AG04450 (cell line): ENCODE measurements at regions not wholly inside any gene's neighbourhood (a gene's known extent, or its start where the extent isn't known, plus 50 kb on each side); places are given as distances from the start of the nearest gene placed in this dataset.

Source experiments
- CTCF ChIA-PET: fragments of 300-600, 350-600 bp; formaldehyde crosslinking; extraction: SDS; loops from one replicate; lab custom pipeline; 2022; ENCODE audit warnings: antibody characterized with exemption, inconsistent platforms; lab: Charles Lee
- POLR2A ChIA-PET: fragments of 350-600 bp; formaldehyde crosslinking; extraction: SDS; loops from one replicate; lab custom pipeline; 2021; ENCODE audit warnings: antibody characterized with exemption, inconsistent platforms; lab: Yijun Ruan, JAX
- DNase-seq: peaks from one replicate; pipeline ENCODE4 v3.0.0-alpha.2; 2011; ENCODE audit warnings: low read depth, low spot score
- H3K27ac ChIP-seq: one replicate; pipeline ENCODE4 v1.5.1; 2012; ENCODE audit warnings: low read depth, low read length, control low read depth
- H3K27me3 ChIP-seq: one replicate; pipeline ENCODE4 v1.6.0; 2012; ENCODE audit warnings: low read length; ENCODE audit not compliant: control insufficient read depth, insufficient read depth
- H3K4me3 ChIP-seq: 2 replicates; pipeline ENCODE4 v1.5.1; 2011; ENCODE audit warnings: mild to moderate bottlenecking, low read depth, low read length, control low read depth
- H3K9me3 ChIP-seq: 2 replicates; pipeline ENCODE4 v1.5.1; 2012; ENCODE audit warnings: low read length; ENCODE audit not compliant: control insufficient read depth, insufficient read depth
- CTCF ChIP-seq: IDR thresholded peaks from 2 replicates; pipeline ENCODE4 v1.5.1; 2011; ENCODE audit warnings: low read depth, low read length, control low read depth, inconsistent platforms

GRCh38 chr1:208446271-208446691 is 202.1 kb upstream of the PLXNA2 start:
- H3K9me3 ChIP-seq, result no peaks in the 10 kb centered on the region; the same call in 1 of the 2 replicates
- TF ChIP-seq CTCF, result no peak
- no peak overlapping the region for H3K4me3 ChIP-seq
- POLR2A ChIA-PET, result no interaction called here
- H3K27me3 ChIP-seq, result no peaks in the 10 kb centered on the region
- DNase-seq, result no peak
- no peak overlapping the region for H3K27ac ChIP-seq
- CTCF ChIA-PET, result no interaction called here

DNA sequence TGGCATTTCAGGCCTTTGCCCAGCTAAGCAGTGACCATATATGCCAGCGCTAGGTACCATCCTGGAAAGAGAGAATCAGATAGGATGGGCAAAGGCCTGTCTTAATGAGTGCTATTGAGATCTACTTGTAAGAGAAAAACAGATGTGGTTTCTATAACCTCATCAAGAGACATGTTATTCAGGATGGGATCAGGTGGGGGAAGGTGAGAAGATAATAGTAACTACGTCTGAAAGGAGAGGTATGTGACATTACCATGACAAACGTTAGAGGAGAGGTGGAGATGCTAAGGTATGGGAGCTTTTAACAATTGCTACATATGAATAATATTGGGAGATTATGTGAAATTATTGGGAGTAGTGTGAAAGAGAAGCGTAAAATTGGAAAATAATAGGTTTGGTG is 204.2 kb upstream of the PLXNA2 start:
- no peak for TF ChIP-seq CTCF

GRCh38 chr1:208449951-208450350 is 205.8 kb upstream of the PLXNA2 start:
- ChIA-PET CTCF (no interaction called here), POLR2A (no interaction called here)
- TF ChIP-seq CTCF, result no peak
- DNase-seq, result no peak
- H3K27me3 ChIP-seq, result no peaks in the 10 kb centered on the region
- no peak overlapping the region for H3K27ac ChIP-seq
- H3K9me3 ChIP-seq, result no peaks in the 10 kb centered on the region; the same call in 1 of the 2 replicates
- no peak overlapping the region for H3K4me3 ChIP-seq

More for the DNA sequence above, 204.2 kb upstream of the PLXNA2 start:
- no peak for DNase-seq
- Histone ChIP-seq H3K4me3 (no peak overlapping the region), H3K27ac (no peak overlapping the region), H3K27me3 (no peaks in the 10 kb centered on the region), H3K9me3 (no peaks in the 10 kb centered on the region; the same call in 1 of the 2 replicates)
- ChIA-PET CTCF (no interaction called here), POLR2A (no interaction called here)

- POLR2A ChIA-PET, result no interaction called here
- no peak overlapping the region for H3K4me3 ChIP-seq
- TF ChIP-seq CTCF, result no peak
- CTCF ChIA-PET, result no interaction called here
- H3K27ac ChIP-seq, result no peak overlapping the region
- H3K9me3 ChIP-seq, result no peaks in the 10 kb centered on the region; the same call in 1 of the 2 replicates
- DNase-seq, result no peak
- H3K27me3 ChIP-seq, result no peaks in the 10 kb centered on the region
These were observed 206.8 kb upstream of the PLXNA2 start for GRCh38 chr1:208450958-208451357.

- Histone ChIP-seq H3K4me3 (no peak overlapping the region), H3K9me3 (no peaks in the 10 kb centered on the region; the same call in 1 of the 2 replicates), H3K27ac (no peak overlapping the region), H3K27me3 (no peaks in the 10 kb centered on the region)
- ChIA-PET CTCF (no interaction called here), POLR2A (no interaction called here)
- no peak for DNase-seq
- no peak for TF ChIP-seq CTCF
These were observed 211.6 kb upstream of the PLXNA2 start for GRCh38 chr1:208455821-208456220.
